SK-N-SH (cell line): ENCODE measurements at regions not wholly inside any gene's neighbourhood (a gene's known extent, or its start where the extent isn't known, plus 50 kb on each side); places are given as distances from the start of the nearest gene placed in this dataset.

ENCODE experiments used
- CTCF ChIA-PET: fragments of 300-600, 350-600 bp; formaldehyde crosslinking; extraction: SDS; loops from one replicate; lab custom pipeline; 2021; lab: Yijun Ruan, JAX
- POLR2A ChIA-PET: fragments of 350-600 bp; sonication (Branson Sonifier 250); formaldehyde crosslinking; extraction: SDS; loops from one replicate; lab custom pipeline; 2020; ENCODE audit warnings: antibody characterized with exemption, inconsistent platforms; lab: Yijun Ruan, JAX
- DNase-seq: peaks from one replicate; pipeline ENCODE4 v3.0.0; 2012
- H2AFZ ChIP-seq: fragments of 200-600 bp; sonication (generic); 2 replicates; pipeline ENCODE4 v1.8.1; 2016; ENCODE audit warnings: antibody characterized with exemption, mild to moderate bottlenecking, low read depth
- H3F3A ChIP-seq: fragments of 200-600 bp; sonication (generic); replicated peaks from 2 replicates; pipeline ENCODE3; 2016; ENCODE audit warnings: antibody characterized with exemption, mild to moderate bottlenecking; ENCODE audit not compliant: insufficient read depth
- H3K27ac ChIP-seq, 2 experiments: fragments of 200-500 bp in 1 of 2; fragments of 200-600 bp in 1 of 2; sonication (Bioruptor generic) in 1 of 2; sonication (generic), shearing (Covaris generic) in 1 of 2; 2 replicates each; pipeline versions ENCODE4 v1.5.1 to v1.6.1; 2014 to 2016; ENCODE audit warnings: low read depth in 2 of 2, inconsistent platforms in 1 of 2, low read length in 1 of 2, mild to moderate bottlenecking in 1 of 2, mixed read lengths in 1 of 2
- H3K27me3 ChIP-seq: fragments of 200-600 bp; sonication (generic), shearing (Covaris generic); 2 replicates; pipeline ENCODE4 v1.6.1; 2016; ENCODE audit warnings: mixed run types; ENCODE audit not compliant: insufficient read depth
- H3K36me3 ChIP-seq, 2 experiments: fragments of 200-500 bp in 1 of 2; fragments of 200-600 bp in 1 of 2; sonication (Bioruptor generic) in 1 of 2; sonication (generic) in 1 of 2; replicated peaks in 1 of 2; 2 replicates each; pipeline versions ENCODE3 to v1.5.1; 2014 to 2016; ENCODE audit warnings: low read length in 1 of 2, mild to moderate bottlenecking in 1 of 2; ENCODE audit not compliant: insufficient read depth in 2 of 2, control insufficient read depth in 1 of 2
- H3K4me1 ChIP-seq, 2 experiments: fragments of 200-500 bp in 1 of 2; fragments of 200-600 bp in 1 of 2; sonication (Bioruptor generic) in 1 of 2; sonication (generic), shearing (Covaris generic) in 1 of 2; 2 replicates each; pipeline versions ENCODE4 v1.5.1 to v1.6.1; 2014 to 2016; ENCODE audit warnings: low read depth in 1 of 2, low read length in 1 of 2, mixed run types in 1 of 2; ENCODE audit not compliant: insufficient read depth in 2 of 2, control insufficient read depth in 1 of 2
- H3K4me2 ChIP-seq: fragments of 200-600 bp; sonication (generic), shearing (Covaris generic); 2 replicates; pipeline ENCODE4 v1.6.1; 2017; ENCODE audit warnings: mixed run types
- H3K4me3 ChIP-seq, 2 experiments: fragments of 200-500 bp in 1 of 2; fragments of 200-600 bp in 1 of 2; sonication (Bioruptor generic) in 1 of 2; sonication (generic), shearing (Covaris generic) in 1 of 2; 2 replicates each; pipeline versions ENCODE4 v1.5.1 to v1.8.1; 2014 to 2016; ENCODE audit warnings: low read depth in 2 of 2, inconsistent platforms in 1 of 2, low read length in 1 of 2, mild to moderate bottlenecking in 1 of 2, mixed read lengths in 1 of 2, moderate library complexity in 1 of 2
- H3K79me2 ChIP-seq: fragments of 200-600 bp; sonication (generic); 2 replicates; pipeline ENCODE4 v1.8.1; 2017; ENCODE audit warnings: mild to moderate bottlenecking; ENCODE audit not compliant: insufficient read depth
- H3K9ac ChIP-seq: fragments of 200-600 bp; sonication (generic); 2 replicates; pipeline ENCODE4 v1.6.1; 2017; ENCODE audit warnings: mixed run types
- H3K9me2 ChIP-seq: fragments of 200-600 bp; sonication (generic); 2 replicates; pipeline ENCODE4 v1.6.1; 2017; ENCODE audit warnings: mixed run types
- H3K9me3 ChIP-seq: fragments of 200-600 bp; sonication (generic); 2 replicates; pipeline ENCODE4 v1.6.1; 2017; ENCODE audit warnings: mixed run types, mild to moderate bottlenecking, moderate library complexity
- H4K20me1 ChIP-seq: fragments of 200-600 bp; sonication (generic); 2 replicates; pipeline ENCODE4 v1.6.1; 2017; ENCODE audit warnings: mild to moderate bottlenecking, mixed run types; ENCODE audit not compliant: insufficient read depth
- CTCF ChIP-seq: fragments of 200-600 bp; sonication (generic); IDR thresholded peaks from 2 replicates; pipeline ENCODE4 v1.6.1; 2017; ENCODE audit warnings: antibody characterized with exemption, mild to moderate bottlenecking, moderate library complexity
- EZH2phosphoT487 ChIP-seq: fragments of 200-600 bp; sonication (generic); IDR thresholded peaks from 2 replicates; pipeline ENCODE4 v1.6.1; 2017; ENCODE audit warnings: low read depth, mixed run types, mild to moderate bottlenecking, antibody characterized with exemption, moderate library complexity, borderline replicate concordance
- FOXJ3 ChIP-seq: sonication (generic); formaldehyde crosslinking; IDR thresholded peaks from 2 replicates; pipeline ENCODE4 v1.5.1; 2020; ENCODE audit warnings: mild to moderate bottlenecking, missing genetic modification reagents
- GABPA ChIP-seq: IDR thresholded peaks from 2 replicates; pipeline ENCODE4 v1.4.0; 2012; ENCODE audit warnings: low read depth, mild to moderate bottlenecking
- GATA2 ChIP-seq: sonication (generic); formaldehyde crosslinking; IDR thresholded peaks from 2 replicates; pipeline ENCODE4 v1.5.0; 2020; ENCODE audit warnings: mild to moderate bottlenecking, missing genetic modification reagents
- IRF3 ChIP-seq: fragments of 150-350 bp; IDR thresholded peaks from 2 replicates; pipeline ENCODE4 v1.6.1; 2016; ENCODE audit warnings: mild to moderate bottlenecking, low read depth, low read length
- JUND ChIP-seq: IDR thresholded peaks from 2 replicates; pipeline ENCODE4 v1.4.0; 2012
- MEF2A ChIP-seq: IDR thresholded peaks from 2 replicates; pipeline ENCODE4 v1.4.0; 2012; ENCODE audit warnings: low read depth, borderline replicate concordance
- NFIC ChIP-seq: IDR thresholded peaks from 2 replicates; pipeline ENCODE4 v1.4.0; 2012; ENCODE audit warnings: borderline replicate concordance
- NRF1 ChIP-seq: IDR thresholded peaks from 2 replicates; pipeline ENCODE4 v1.6.1; 2012; ENCODE audit warnings: low read depth, mild to moderate bottlenecking, low read length
- PBX3 ChIP-seq: IDR thresholded peaks from 2 replicates; pipeline ENCODE4; 2012
- RFX5 ChIP-seq: IDR thresholded peaks from 2 replicates; pipeline ENCODE4 v1.6.1; 2012; ENCODE audit warnings: mild to moderate bottlenecking, improper control_type of control experiment, low read length
- RXRA ChIP-seq: IDR thresholded peaks from 2 replicates; pipeline ENCODE4 v1.4.0; 2012; ENCODE audit warnings: low read depth, mild to moderate bottlenecking, borderline replicate concordance
- SIN3A ChIP-seq: IDR thresholded peaks from 2 replicates; pipeline ENCODE4 v1.6.1; 2012; ENCODE audit warnings: low read depth, mild to moderate bottlenecking, low read length, moderate library complexity, borderline replicate concordance
- SMC3 ChIP-seq: IDR thresholded peaks from 2 replicates; pipeline ENCODE4 v1.6.1; 2012; ENCODE audit warnings: low read depth, low read length, improper control_type of control experiment
- USF2 ChIP-seq: fragments of 150-350 bp; IDR thresholded peaks from 2 replicates; pipeline ENCODE4 v1.6.1; 2017; ENCODE audit warnings: antibody characterized with exemption, low read length, low read depth, borderline replicate concordance
- YY1 ChIP-seq: IDR thresholded peaks from 2 replicates; pipeline ENCODE4 v1.4.0; 2012; ENCODE audit warnings: low read depth, mild to moderate bottlenecking
- ZBTB33 ChIP-seq: IDR thresholded peaks from 2 replicates; pipeline ENCODE4 v1.4.0; 2012; ENCODE audit warnings: low read depth, borderline replicate concordance
- WGBS: methylation state at CpG from one replicate; pipeline ENCODE4 v1.1.6; 2017; ENCODE audit warnings: low lambda C conversion rate; 5-methylcytosine and 5-hydroxymethylcytosine counted together

- TF ChIP-seq EZH2phosphoT487 (no peak), JUND (no peak), RFX5 (no peak), FOXJ3 (CRISPR knock-in tag) (no peak), ZBTB33 (no peak)
- TF ChIP-seq, all 33 proteins: peak for 0
These were observed 302.0 kb downstream of the EDEM1 start (continued) for GRCh38 chr3:5489536-5489935.

GRCh38 chr3:5494905-5495519, 307.5 kb downstream of the EDEM1 start:
- 2% methylated on average over 3 of the region's 3 CpGs for WGBS
- Histone ChIP-seq H3K4me1 (no peaks in the 10 kb centered on the region), H3F3A (no peaks in the 10 kb centered on the region), H3K9me3 (no peaks in the 10 kb centered on the region), H2AFZ (no peak overlapping the region), H3K36me3 (no peaks in the 10 kb centered on the region), H3K4me2 (no peak overlapping the region), H3K79me2 (no peaks in the 10 kb centered on the region), H3K27ac (no peak overlapping the region), H3K9ac (no peak overlapping the region), H3K27me3 (no peaks in the 10 kb centered on the region), H3K4me3 (no peak overlapping the region), H3K9me2 (no peaks in the 10 kb centered on the region), H4K20me1 (no peaks in the 10 kb centered on the region)
- ChIA-PET POLR2A (no interaction called here), CTCF (no interaction called here)
- no peak for DNase-seq
- no peak for TF ChIP-seq GABPA
- no peak for TF ChIP-seq NRF1

- Histone ChIP-seq H3F3A (no peaks in the 10 kb centered on the region), H3K36me3 (no peaks in the 10 kb centered on the region), H3K27ac (no peak overlapping the region), H2AFZ (no peak overlapping the region), H3K4me1 (no peaks in the 10 kb centered on the region), H3K4me3 (no peak overlapping the region), H4K20me1 (no peaks in the 10 kb centered on the region), H3K9me2 (no peaks in the 10 kb centered on the region), H3K27me3 (no peaks in the 10 kb centered on the region), H3K9ac (no peak overlapping the region), H3K4me2 (no peak overlapping the region), H3K9me3 (no peaks in the 10 kb centered on the region), H3K79me2 (no peaks in the 10 kb centered on the region)
- no peak for DNase-seq
- no peak for TF ChIP-seq FOXJ3 (CRISPR knock-in tag)
- TF ChIP-seq CTCF: no peak
- TF ChIP-seq MEF2A: no peak
- TF ChIP-seq GATA2 (CRISPR knock-in tag): no peak
- TF ChIP-seq PBX3: no peak
- no peak for TF ChIP-seq SIN3A
- no peak for TF ChIP-seq USF2
- TF ChIP-seq EZH2phosphoT487: no peak
- TF ChIP-seq IRF3: no peak
- no peak for TF ChIP-seq GABPA
- TF ChIP-seq RXRA: no peak
- no peak for TF ChIP-seq NFIC
- no peak for TF ChIP-seq SMC3
- no peak for TF ChIP-seq YY1
- ChIA-PET CTCF (no interaction called here), POLR2A (no interaction called here)
These were observed 310.0 kb downstream of the EDEM1 start for GRCh38 chr3:5497497-5497896.
